ENCODE measurements at regions not wholly inside any gene's neighbourhood (a gene's known extent, or its start where the extent isn't known, plus 50 kb on each side); places are given as distances from the start of the nearest gene placed in this dataset.

GRCh38 chr5:24291916-24292315 is 352.9 kb downstream of the CDH10 start:
- in situ Hi-C loops (cut with MboI; ENCODE audit: low sequenced_read_pairs) = no loop called here
- Histone ChIP-seq H3K4me3 (no peak overlapping the region), H3K27me3 (ENCODE audit: low read depth) (no peaks in the 10 kb centered on the region), H3K9me3 (no peaks in the 10 kb centered on the region), H3K4me1 (no peaks in the 10 kb centered on the region), H3K36me3 (replicated peaks) (no peaks in the 10 kb centered on the region)
- no peak for DNase-seq (ENCODE audit: low spot score in 2 of 2)

GRCh38 chr5:24294333-24294732 is 350.4 kb downstream of the CDH10 start:
- in situ Hi-C loops (cut with MboI; ENCODE audit: low sequenced_read_pairs) = no loop called here
- Histone ChIP-seq H3K4me1 (0 out of 2 replicates have a peak, but pooled peaks cover 4% of the 10 kb centered on the region), H3K4me3 (no peak overlapping the region), H3K27me3 (ENCODE audit: low read depth) (no peaks in the 10 kb centered on the region), H3K9me3 (no peaks in the 10 kb centered on the region), H3K36me3 (replicated peaks) (no peaks in the 10 kb centered on the region)
- DNase-seq (ENCODE audit: low spot score in 2 of 2) = no peak

GRCh38 chr5:24314106-24314505 is 330.7 kb downstream of the CDH10 start:
- in situ Hi-C loops (cut with MboI; ENCODE audit: low sequenced_read_pairs) = no loop called here
- no peak for DNase-seq (ENCODE audit: low spot score in 2 of 2)
- H3K4me1 ChIP-seq = no peaks in the 10 kb centered on the region
- no peaks in the 10 kb centered on the region for H3K27me3 ChIP-seq (ENCODE audit: low read depth)
- H3K9me3 ChIP-seq = no peaks in the 10 kb centered on the region
- no peak overlapping the region for H3K4me3 ChIP-seq
- H3K36me3 ChIP-seq (replicated peaks) = no peaks in the 10 kb centered on the region

- no peaks in the 10 kb centered on the region for H3K9me3 ChIP-seq
- in situ Hi-C loops (cut with MboI; ENCODE audit: low sequenced_read_pairs) = no loop called here
- no peaks in the 10 kb centered on the region for H3K36me3 ChIP-seq (replicated peaks)
- no peak overlapping the region for H3K4me3 ChIP-seq
- no peaks in the 10 kb centered on the region for H3K27me3 ChIP-seq (ENCODE audit: low read depth)
- no peaks in the 10 kb centered on the region for H3K4me1 ChIP-seq
- no peak for DNase-seq (ENCODE audit: low spot score in 2 of 2)
Observed at GRCh38 chr5:24320643-24321042, 324.1 kb downstream of the CDH10 start.

GRCh38 chr5:24325306-24325832 is 319.4 kb downstream of the CDH10 start:
- Histone ChIP-seq H3K36me3 (replicated peaks) (no peaks in the 10 kb centered on the region), H3K4me1 (no peaks in the 10 kb centered on the region), H3K9me3 (no peaks in the 10 kb centered on the region), H3K27me3 (ENCODE audit: low read depth) (no peaks in the 10 kb centered on the region), H3K4me3 (no peak overlapping the region)
- DNase-seq (ENCODE audit: low spot score in 2 of 2) = no peak
- in situ Hi-C loops (cut with MboI; ENCODE audit: low sequenced_read_pairs) = no loop called here

GRCh38 chr5:24331531-24331930 is 313.2 kb downstream of the CDH10 start:
- H3K9me3 ChIP-seq = no peaks in the 10 kb centered on the region
- DNase-seq (ENCODE audit: low spot score in 2 of 2) = no peak
- no peaks in the 10 kb centered on the region for H3K27me3 ChIP-seq (ENCODE audit: low read depth)
- H3K4me3 ChIP-seq = no peak overlapping the region
- H3K36me3 ChIP-seq (replicated peaks) = no peaks in the 10 kb centered on the region
- H3K4me1 ChIP-seq = no peaks in the 10 kb centered on the region
- in situ Hi-C loops (cut with MboI; ENCODE audit: low sequenced_read_pairs) = no loop called here

- Histone ChIP-seq H3K9me3 (no peaks in the 10 kb centered on the region), H3K36me3 (replicated peaks) (no peaks in the 10 kb centered on the region), H3K27me3 (ENCODE audit: low read depth) (no peaks in the 10 kb centered on the region), H3K4me1 (no peaks in the 10 kb centered on the region), H3K4me3 (no peak overlapping the region)
- in situ Hi-C loops (cut with MboI; ENCODE audit: low sequenced_read_pairs) = no loop called here
- DNase-seq (ENCODE audit: low spot score in 2 of 2) = no peak
Observed at GRCh38 chr5:24347158-24347557, 297.6 kb downstream of the CDH10 start.

GRCh38 chr5:24351285-24351684 is 293.5 kb downstream of the CDH10 start:
- no peaks in the 10 kb centered on the region; the same call in 1 of the 2 replicates for H3K4me1 ChIP-seq
- no peak for DNase-seq (ENCODE audit: low spot score in 2 of 2)
- no peaks in the 10 kb centered on the region for H3K36me3 ChIP-seq (replicated peaks)
- in situ Hi-C loops (cut with MboI; ENCODE audit: low sequenced_read_pairs) = no loop called here
- no peaks in the 10 kb centered on the region for H3K9me3 ChIP-seq
- H3K4me3 ChIP-seq = no peak overlapping the region
- no peaks in the 10 kb centered on the region; the same call in 1 of the 2 replicates for H3K27me3 ChIP-seq (ENCODE audit: low read depth)

- Histone ChIP-seq H3K4me3 (no peak overlapping the region), H3K4me1 (no peaks in the 10 kb centered on the region; the same call in 1 of the 2 replicates), H3K27me3 (ENCODE audit: low read depth) (no peaks in the 10 kb centered on the region; the same call in none of the 2 replicates), H3K36me3 (replicated peaks) (no peaks in the 10 kb centered on the region), H3K9me3 (no peaks in the 10 kb centered on the region)
- DNase-seq (ENCODE audit: low spot score in 2 of 2) = no peak
- in situ Hi-C loops (cut with MboI; ENCODE audit: low sequenced_read_pairs) = no loop called here
Observed at GRCh38 chr5:24353016-24353415, 291.8 kb downstream of the CDH10 start.

- Histone ChIP-seq H3K9me3 (no peaks in the 10 kb centered on the region), H3K4me3 (no peak overlapping the region), H3K36me3 (replicated peaks) (no peaks in the 10 kb centered on the region), H3K27me3 (ENCODE audit: low read depth) (no peaks in the 10 kb centered on the region; the same call in none of the 2 replicates), H3K4me1 (no peaks in the 10 kb centered on the region; the same call in 1 of the 2 replicates)
- in situ Hi-C loops (cut with MboI; ENCODE audit: low sequenced_read_pairs) = no loop called here
- DNase-seq (ENCODE audit: low spot score in 2 of 2) = no peak
Observed at GRCh38 chr5:24353611-24354010, 291.2 kb downstream of the CDH10 start.

- Histone ChIP-seq H3K27me3 (ENCODE audit: low read depth) (no peaks in the 10 kb centered on the region), H3K36me3 (replicated peaks) (no peaks in the 10 kb centered on the region), H3K4me1 (no peaks in the 10 kb centered on the region), H3K9me3 (no peaks in the 10 kb centered on the region), H3K4me3 (no peak overlapping the region)
- DNase-seq (ENCODE audit: low spot score in 2 of 2) = no peak
- in situ Hi-C loops (cut with MboI; ENCODE audit: low sequenced_read_pairs) = no loop called here
Observed at GRCh38 chr5:24363789-24364481, 280.8 kb downstream of the CDH10 start.

GRCh38 chr5:24364711-24365110 is 280.1 kb downstream of the CDH10 start:
- in situ Hi-C loops (cut with MboI; ENCODE audit: low sequenced_read_pairs) = no loop called here
- H3K9me3 ChIP-seq = no peaks in the 10 kb centered on the region
- H3K36me3 ChIP-seq (replicated peaks) = no peaks in the 10 kb centered on the region
- DNase-seq (ENCODE audit: low spot score in 2 of 2) = no peak
- H3K27me3 ChIP-seq (ENCODE audit: low read depth) = no peaks in the 10 kb centered on the region
- H3K4me1 ChIP-seq = no peaks in the 10 kb centered on the region
- H3K4me3 ChIP-seq = no peak overlapping the region

GRCh38 chr5:24365406-24365805 is 279.4 kb downstream of the CDH10 start:
- Histone ChIP-seq H3K9me3 (no peaks in the 10 kb centered on the region), H3K27me3 (ENCODE audit: low read depth) (no peaks in the 10 kb centered on the region), H3K36me3 (replicated peaks) (no peaks in the 10 kb centered on the region), H3K4me1 (no peaks in the 10 kb centered on the region), H3K4me3 (no peak overlapping the region)
- in situ Hi-C loops (cut with MboI; ENCODE audit: low sequenced_read_pairs) = no loop called here
- DNase-seq (ENCODE audit: low spot score in 2 of 2) = no peak

- Histone ChIP-seq H3K4me1 (no peaks in the 10 kb centered on the region), H3K27me3 (ENCODE audit: low read depth) (no peaks in the 10 kb centered on the region), H3K4me3 (no peak overlapping the region), H3K36me3 (replicated peaks) (no peaks in the 10 kb centered on the region), H3K9me3 (no peaks in the 10 kb centered on the region)
- no peak for DNase-seq (ENCODE audit: low spot score in 2 of 2)
- in situ Hi-C loops (cut with MboI; ENCODE audit: low sequenced_read_pairs) = no loop called here
Observed at GRCh38 chr5:24367216-24367615, 277.6 kb downstream of the CDH10 start.

GRCh38 chr5:24368115-24368514 is 276.7 kb downstream of the CDH10 start:
- H3K4me3 ChIP-seq = no peak overlapping the region
- no peak for DNase-seq (ENCODE audit: low spot score in 2 of 2)
- in situ Hi-C loops (cut with MboI; ENCODE audit: low sequenced_read_pairs) = no loop called here
- H3K4me1 ChIP-seq = no peaks in the 10 kb centered on the region
- no peaks in the 10 kb centered on the region for H3K36me3 ChIP-seq (replicated peaks)
- no peaks in the 10 kb centered on the region for H3K9me3 ChIP-seq
- no peaks in the 10 kb centered on the region for H3K27me3 ChIP-seq (ENCODE audit: low read depth)
